Esophagus squamous epithelium (tissue), 5 donors: ENCODE measurements at regions not wholly inside any gene's neighbourhood (a gene's known extent, or its start where the extent isn't known, plus 50 kb on each side); places are given as distances from the start of the nearest gene placed in this dataset.

Source experiments
- DNase-seq: peaks from one replicate; lab custom pipeline; 2025; lab: John Stamatoyannopoulos, UW
- H3K27ac ChIP-seq, 4 donors: fragments of 200-600 bp; sonication (generic); one replicate each; pipeline ENCODE4 v1.5.1; 2016 to 2019; ENCODE audit warnings: mild to moderate bottlenecking in 1 of 4
- H3K27me3 ChIP-seq, 4 donors: fragments of 200-600 bp; sonication (generic); 1 replicate in 3 of 4; 2 replicates in 1 of 4; pipeline versions ENCODE4 v1.5.1 to v1.6.0; 2017 to 2021; ENCODE audit warnings: antibody characterized with exemption in 1 of 4
- H3K36me3 ChIP-seq, 3 donors: fragments of 200-600 bp; sonication (generic); one replicate each; pipeline ENCODE4 v1.5.1; 2016 to 2019
- H3K4me1 ChIP-seq, 3 donors: fragments of 200-600 bp; sonication (generic); one replicate each; pipeline ENCODE4 v1.5.1; 2017 to 2019
- H3K4me3 ChIP-seq, 4 donors: fragments of 200-600 bp; sonication (generic); 1 replicate in 3 of 4; 2 replicates in 1 of 4; pipeline ENCODE4 v1.5.1; 2016 to 2019; ENCODE audit warnings: mild to moderate bottlenecking in 2 of 4, moderate library complexity in 1 of 4
- H3K9me3 ChIP-seq, 3 donors: fragments of 200-600 bp; sonication (generic); one replicate each; pipeline ENCODE4 v1.5.1; 2016 to 2019
- CTCF ChIP-seq, 6 experiments: fragments of 450-650 bp in 4 of 6; fragments of 200-600 bp in 2 of 6; sonication (generic) in 2 of 6; IDR thresholded peaks; one replicate each; pipeline ENCODE4 v1.5.1; 2016 to 2019; ENCODE audit warnings: antibody characterized with exemption in 6 of 6, mild to moderate bottlenecking in 4 of 6, moderate library complexity in 4 of 6
- POLR2A ChIP-seq, 4 donors: fragments of 450-650 bp; IDR thresholded peaks; one replicate each; pipeline ENCODE4 v1.6.1; 2017; ENCODE audit warnings: antibody characterized with exemption in 4 of 4, mild to moderate bottlenecking in 4 of 4, moderate library complexity in 3 of 4
- WGBS, 2 donors: methylation state at CpG; one replicate each; pipeline ENCODE4 v1.1.5; 2018; 5-methylcytosine and 5-hydroxymethylcytosine counted together
- intact Hi-C: fragments of 100-400 bp; cut with DNase I; formaldehyde crosslinking; loops from one replicate; pipeline ENCODE4 v1.15.0; 2022
- donor health status: DM: yes; HTN: yes; CAD: no.

DNA sequence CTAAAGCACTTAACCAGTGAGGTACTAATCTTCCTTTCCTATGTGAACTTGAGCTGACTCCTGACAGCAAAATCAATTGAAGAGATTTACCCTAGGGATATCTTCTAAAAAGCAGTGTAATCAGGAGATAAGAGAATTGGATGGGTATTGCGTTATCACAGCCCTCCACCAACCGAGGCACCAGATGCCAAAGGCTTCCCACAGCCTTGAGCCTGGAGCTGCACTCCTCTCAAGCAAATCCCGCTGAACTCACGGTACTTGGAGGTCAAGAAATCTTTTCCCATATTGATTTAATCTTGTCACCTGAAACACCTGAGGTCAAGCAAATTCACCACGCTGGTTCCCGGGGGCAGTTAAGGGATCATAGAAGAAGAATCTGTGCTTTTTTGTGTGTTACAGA lies 346.8 kb downstream of the TBL1XR1 start:
- H3K4me3 ChIP-seq = no peak overlapping the region
- no peaks in the 10 kb centered on the region for H3K36me3 ChIP-seq
- WGBS, 2 donors = 93 to 95% methylated on average over 6 of the region's 6 CpGs
- peaks cover 0 to 11% (median 0%) of the 10 kb centered on the region in 3 donors for H3K4me1 ChIP-seq
- no peaks in the 10 kb centered on the region for H3K9me3 ChIP-seq
- no peaks in the 10 kb centered on the region for H3K27me3 ChIP-seq
- H3K27ac ChIP-seq = no peak overlapping the region
- DNase-seq = no peak
- TF ChIP-seq POLR2A (IDR thresholded peaks at IDR 0.05) = no peak
- TF ChIP-seq CTCF (IDR thresholded peaks at IDR 0.05) = no peak
- intact Hi-C loops = no loop called here

DNA sequence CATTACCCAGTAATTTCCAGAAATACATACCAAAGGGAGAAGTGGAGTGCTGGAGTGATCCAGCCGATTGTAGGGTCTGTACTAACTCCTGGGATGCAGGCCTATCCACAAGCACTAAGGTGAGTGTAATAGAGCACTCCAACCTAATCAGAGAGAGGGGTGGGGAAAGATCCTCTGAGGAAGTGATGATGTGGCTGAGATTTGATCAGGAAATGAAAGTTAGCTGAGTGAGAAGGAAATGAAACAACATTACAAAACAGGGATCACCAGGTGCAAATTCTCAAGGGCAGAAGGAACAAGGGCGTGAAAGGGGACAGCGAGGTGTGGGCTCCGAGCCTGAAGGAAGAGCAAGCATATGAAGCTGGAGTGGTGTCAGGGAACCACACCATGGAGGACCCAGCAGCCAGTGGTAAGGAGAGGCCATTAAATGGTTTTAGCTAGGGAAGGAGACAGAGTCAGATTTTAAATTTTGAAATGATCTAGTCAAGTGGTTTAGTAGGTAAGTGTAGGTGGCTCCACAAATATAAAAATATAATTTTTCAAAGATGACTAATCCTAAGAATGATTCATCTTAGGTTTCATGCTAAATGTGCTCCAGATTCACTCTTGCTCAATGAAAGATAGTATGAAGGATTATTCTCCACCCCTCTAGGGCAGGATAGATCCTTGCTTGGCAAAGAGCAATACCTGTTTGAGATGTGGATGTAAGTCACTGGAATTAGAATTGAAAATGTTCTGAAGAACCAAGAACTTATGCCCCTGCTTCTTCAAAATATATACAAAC lies 348.7 kb downstream of the TBL1XR1 start:
- no peak overlapping the region for H3K4me3 ChIP-seq
- WGBS, 2 donors = 39 to 47% methylated on average over 4 of the region's 4 CpGs
- H3K27me3 ChIP-seq = no peaks in the 10 kb centered on the region
- DNase-seq = no peak
- TF ChIP-seq CTCF (IDR thresholded peaks at IDR 0.05) (no peak), POLR2A (IDR thresholded peaks at IDR 0.05) (no peak)
- H3K27ac ChIP-seq = peak overlapping the region in 3 of 4 donors; percentile 43 to 65 (median 59)
- H3K36me3 ChIP-seq = no peaks in the 10 kb centered on the region
- peaks cover 0 to 11% (median 0%) of the 10 kb centered on the region in 3 donors for H3K4me1 ChIP-seq
- H3K9me3 ChIP-seq = no peaks in the 10 kb centered on the region
- intact Hi-C loops = no loop called here

DNA sequence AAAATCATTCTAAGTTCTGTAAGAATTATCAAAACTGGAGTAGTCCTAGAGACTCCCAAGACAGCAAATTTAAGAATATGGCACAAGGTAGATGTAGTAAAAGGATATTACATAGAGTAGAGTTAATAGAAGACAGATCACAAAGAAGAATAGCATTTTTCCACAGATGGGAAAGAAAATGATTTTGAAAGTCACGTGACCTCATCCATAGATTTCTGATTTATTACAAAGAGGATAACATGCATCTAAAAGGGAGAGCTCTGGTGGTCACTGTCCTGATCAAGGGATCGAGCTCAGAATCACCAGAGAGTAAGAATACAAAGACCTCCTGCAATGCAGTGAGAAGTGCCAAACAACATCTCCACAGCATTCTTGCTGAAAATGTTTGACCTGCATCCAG lies 354.4 kb downstream of the TBL1XR1 start:
- Histone ChIP-seq H3K27me3 (no peaks in the 10 kb centered on the region), H3K4me3 (no peak overlapping the region), H3K9me3 (no peaks in the 10 kb centered on the region), H3K27ac (no peak overlapping the region), H3K4me1 (no peaks in the 10 kb centered on the region), H3K36me3 (no peaks in the 10 kb centered on the region)
- intact Hi-C loops = no loop called here
- TF ChIP-seq CTCF (IDR thresholded peaks at IDR 0.05) (no peak), POLR2A (IDR thresholded peaks at IDR 0.05) (no peak)
- no peak for DNase-seq
- 77 to 82% methylated on average over 2 of the region's 2 CpGs for WGBS, 2 donors

DNA sequence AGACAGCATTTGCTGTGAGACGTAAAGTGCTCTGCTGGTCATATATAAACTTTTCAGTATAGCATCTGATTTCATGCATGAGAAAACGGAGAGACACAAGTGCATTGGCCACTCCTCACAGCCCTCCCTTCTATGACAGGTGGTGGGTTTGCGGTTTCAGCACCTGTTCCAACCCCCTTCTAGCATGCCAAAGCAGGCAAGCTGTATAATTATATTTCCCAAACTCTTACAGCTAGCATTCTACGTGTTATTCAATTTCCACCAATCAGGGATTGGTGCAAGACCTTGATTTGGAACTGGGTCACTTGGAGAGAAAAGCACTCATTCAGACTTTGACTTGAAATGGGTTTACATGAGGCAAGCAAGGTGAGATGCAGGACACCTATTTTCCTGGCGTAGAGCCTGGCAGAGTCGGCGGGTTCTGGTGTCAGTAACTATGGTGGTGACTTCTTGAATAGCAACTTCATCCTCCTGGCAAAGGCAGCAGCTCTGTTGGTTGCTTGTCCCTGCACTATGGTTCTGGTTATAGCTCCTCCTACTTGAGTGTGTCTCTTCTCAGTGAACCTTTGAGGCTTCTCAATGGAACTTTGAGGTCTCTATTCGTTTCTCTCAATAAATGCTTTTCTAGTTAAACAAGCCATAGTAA lies 356.5 kb downstream of the TBL1XR1 start:
- Histone ChIP-seq H3K36me3 (no peaks in the 10 kb centered on the region), H3K9me3 (no peaks in the 10 kb centered on the region), H3K27me3 (no peaks in the 10 kb centered on the region), H3K27ac (no peak overlapping the region), H3K4me3 (no peak overlapping the region), H3K4me1 (no peaks in the 10 kb centered on the region)
- DNase-seq = no peak
- TF ChIP-seq CTCF (IDR thresholded peaks at IDR 0.05) = no peak
- no peak for TF ChIP-seq POLR2A (IDR thresholded peaks at IDR 0.05)
- 78 to 89% methylated on average over 8 of the region's 8 CpGs for WGBS, 2 donors
- intact Hi-C loops = no loop called here

DNA sequence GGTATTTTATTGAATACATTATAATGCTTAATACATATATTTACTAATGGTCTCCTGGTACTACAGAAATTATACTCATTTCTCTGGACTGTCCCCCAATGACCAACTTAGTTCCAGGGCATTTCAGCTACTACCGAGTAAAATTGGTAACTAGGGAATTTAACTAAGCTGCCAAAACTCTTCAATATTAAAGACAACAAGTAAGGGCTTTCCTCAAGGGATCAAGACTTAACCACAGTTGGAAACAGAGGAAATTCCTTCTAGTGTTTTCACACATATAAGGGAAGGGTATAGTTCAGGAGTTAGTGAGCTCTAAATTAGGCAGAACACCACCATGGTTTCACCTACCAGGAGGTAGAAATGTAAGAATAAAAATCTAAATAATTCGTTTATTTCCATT lies 357.4 kb downstream of the TBL1XR1 start:
- WGBS, 2 donors = 50 to 61% methylated on average over 2 of the region's 2 CpGs

More for the DNA sequence above, 357.4 kb downstream of the TBL1XR1 start:
- H3K27ac ChIP-seq = no peak overlapping the region
- intact Hi-C loops = no loop called here
- no peaks in the 10 kb centered on the region for H3K27me3 ChIP-seq
- no peaks in the 10 kb centered on the region for H3K9me3 ChIP-seq
- TF ChIP-seq CTCF (IDR thresholded peaks at IDR 0.05) (no peak), POLR2A (IDR thresholded peaks at IDR 0.05) (no peak)
- DNase-seq = no peak
- H3K4me1 ChIP-seq = no peaks in the 10 kb centered on the region
- no peaks in the 10 kb centered on the region for H3K36me3 ChIP-seq
- H3K4me3 ChIP-seq = no peak overlapping the region
